ENCODE measurements at regions not wholly inside any gene's neighbourhood (a gene's known extent, or its start where the extent isn't known, plus 50 kb on each side); places are given as distances from the start of the nearest gene placed in this dataset.

- DNase-seq: no peak
Observed at GRCh38 chr18:78741381-78742217, 238.0 kb upstream of the SALL3 start.

- no peak for DNase-seq
Observed at GRCh38 chr18:78742218-78742745, 237.3 kb upstream of the SALL3 start.

GRCh38 chr18:78743078-78743477 lies 236.5 kb upstream of the SALL3 start:
- no peak for DNase-seq

- DNase-seq: no peak
Observed at GRCh38 chr18:78751664-78752063, 228.0 kb upstream of the SALL3 start.

GRCh38 chr18:78753240-78753639 lies 226.4 kb upstream of the SALL3 start:
- no peak for DNase-seq

- no peak for DNase-seq
Observed at GRCh38 chr18:78754311-78755043, 225.1 kb upstream of the SALL3 start.

GRCh38 chr18:78757014-78757413 lies 222.6 kb upstream of the SALL3 start:
- DNase-seq: no peak

GRCh38 chr18:78758496-78758895 lies 221.1 kb upstream of the SALL3 start:
- DNase-seq: no peak

- DNase-seq: no peak
Observed at GRCh38 chr18:78762753-78763152, 216.9 kb upstream of the SALL3 start.

- no peak for DNase-seq
Observed at GRCh38 chr18:78764544-78764943, 215.1 kb upstream of the SALL3 start.

- no peak for DNase-seq
Observed at GRCh38 chr18:78765142-78765541, 214.5 kb upstream of the SALL3 start.

- DNase-seq: no peak
Observed at GRCh38 chr18:78765637-78766281, 213.9 kb upstream of the SALL3 start.

GRCh38 chr18:78766651-78767533 lies 212.7 kb upstream of the SALL3 start:
- no peak for DNase-seq

GRCh38 chr18:78767648-78768071 lies 212.0 kb upstream of the SALL3 start:
- no peak for DNase-seq

GRCh38 chr18:78768221-78768620 lies 211.4 kb upstream of the SALL3 start:
- DNase-seq: no peak

GRCh38 chr18:78768656-78769501 lies 210.7 kb upstream of the SALL3 start:
- DNase-seq: no peak

- no peak for DNase-seq
Observed at GRCh38 chr18:78769502-78770105, 210.0 kb upstream of the SALL3 start.

GRCh38 chr18:78770139-78770822 lies 209.3 kb upstream of the SALL3 start:
- peak; percentile 5 for DNase-seq

GRCh38 chr18:78770823-78771139 lies 208.8 kb upstream of the SALL3 start:
- DNase-seq: no peak

All from NCI-H1436 (cell line).